ENCODE measurements at regions not wholly inside any gene's neighbourhood (a gene's known extent, or its start where the extent isn't known, plus 50 kb on each side); places are given as distances from the start of the nearest gene placed in this dataset.

DNA sequence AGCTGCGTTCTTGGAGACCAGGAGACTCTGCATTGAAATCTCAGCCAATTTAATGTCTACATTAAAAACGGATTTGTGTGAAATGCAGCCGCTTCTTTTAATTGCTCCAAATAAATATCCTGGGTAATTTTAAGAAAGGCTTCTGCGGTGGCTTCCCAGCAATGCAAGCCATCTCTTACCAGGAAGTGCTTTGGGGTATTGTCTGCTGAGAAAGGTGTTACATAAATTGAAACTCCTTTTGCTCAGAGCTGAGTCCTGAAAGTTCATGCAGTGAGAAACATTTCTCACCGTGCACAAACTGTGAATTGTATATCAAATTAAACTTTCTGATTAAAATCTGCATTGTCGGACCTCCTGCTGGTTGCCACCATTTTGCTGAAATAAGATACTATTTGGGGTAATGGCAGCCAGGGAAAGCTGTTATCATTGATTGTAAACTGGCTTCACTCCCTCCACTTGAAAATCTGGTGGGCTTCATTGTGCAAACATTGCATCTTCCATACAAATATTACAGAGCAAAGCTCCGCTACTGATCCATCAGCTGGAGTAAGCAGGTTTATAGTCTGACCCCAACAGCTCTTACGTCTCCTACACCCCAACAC, 59.5 kb downstream of the ZIC5 start:
- H3K36me3 ChIP-seq (ENCODE audit: insufficient read depth, low read length) = no peaks in the 10 kb centered on the region
- H3K4me3 ChIP-seq (ENCODE audit: low read depth in 1 of 2, low read length in 2 of 2) = no peak overlapping the region
- H3K27ac ChIP-seq (ENCODE audit: low read depth, low read length) = no peak overlapping the region
- H3K4me1 ChIP-seq (ENCODE audit: insufficient read depth, low read length) = no peaks in the 10 kb centered on the region
- H3K9ac ChIP-seq (ENCODE audit: low read length) = no peak overlapping the region
- H3K9me3 ChIP-seq (ENCODE audit: low read length) = no peaks in the 10 kb centered on the region
- peaks cover 5 to 23% of the 10 kb centered on the region in 2 donors for H3K27me3 ChIP-seq (ENCODE audit: control insufficient read depth in 1 of 2, insufficient read depth in 2 of 2, low read length in 2 of 2)

DNA sequence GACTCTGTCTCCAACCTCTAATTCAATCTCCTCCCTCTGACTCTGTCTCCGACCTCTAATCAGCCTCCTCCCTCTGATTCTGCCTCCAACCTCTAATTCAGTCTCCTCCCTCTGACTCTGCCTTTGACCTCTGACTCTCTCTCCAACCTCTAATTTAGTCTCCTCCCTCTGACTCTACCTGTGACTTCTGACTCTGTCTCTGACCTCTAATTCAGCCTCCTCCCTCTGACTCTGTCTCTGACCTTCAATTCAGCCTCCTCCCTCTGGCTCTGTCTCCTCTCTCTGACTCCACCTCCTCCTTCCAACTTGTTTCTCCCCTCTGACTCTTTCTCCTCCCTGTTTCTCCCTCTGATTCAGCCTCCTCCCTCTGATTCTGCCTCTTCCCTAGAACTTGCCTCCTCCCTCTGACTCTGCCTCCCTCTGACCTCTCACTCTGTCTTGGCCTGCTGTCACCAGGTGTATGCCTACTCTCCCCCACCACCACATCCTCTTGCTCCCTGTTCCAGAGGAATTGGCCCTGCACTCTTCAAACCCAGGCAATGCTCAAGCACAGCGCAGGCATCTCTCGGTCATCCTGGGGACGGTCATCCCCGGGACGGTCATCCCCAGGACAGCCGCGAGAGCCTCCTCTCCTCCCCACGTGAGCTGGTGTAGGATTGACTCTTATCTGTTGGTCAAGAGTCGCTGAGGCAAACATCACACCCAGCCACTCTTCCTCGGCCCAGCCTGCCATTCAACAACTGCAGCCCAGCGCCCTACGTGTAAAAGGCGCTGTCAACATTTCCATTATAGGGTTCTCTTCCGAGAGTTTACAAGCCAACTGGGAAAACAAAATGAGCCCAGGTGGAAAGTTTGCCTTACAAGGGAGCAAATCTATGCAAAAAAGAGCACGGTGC, 60.2 kb downstream of the ZIC5 start:
- peaks cover 3 to 23% of the 10 kb centered on the region in 2 donors for H3K27me3 ChIP-seq (ENCODE audit: control insufficient read depth in 1 of 2, insufficient read depth in 2 of 2, low read length in 2 of 2)
- H3K36me3 ChIP-seq (ENCODE audit: insufficient read depth, low read length) = no peaks in the 10 kb centered on the region
- no peaks in the 10 kb centered on the region for H3K4me1 ChIP-seq (ENCODE audit: insufficient read depth, low read length)
- no peak overlapping the region for H3K27ac ChIP-seq (ENCODE audit: low read depth, low read length)
- no peak overlapping the region for H3K9ac ChIP-seq (ENCODE audit: low read length)
- H3K4me3 ChIP-seq (ENCODE audit: low read depth in 1 of 2, low read length in 2 of 2) = no peak overlapping the region
- H3K9me3 ChIP-seq (ENCODE audit: low read length) = no peaks in the 10 kb centered on the region

DNA sequence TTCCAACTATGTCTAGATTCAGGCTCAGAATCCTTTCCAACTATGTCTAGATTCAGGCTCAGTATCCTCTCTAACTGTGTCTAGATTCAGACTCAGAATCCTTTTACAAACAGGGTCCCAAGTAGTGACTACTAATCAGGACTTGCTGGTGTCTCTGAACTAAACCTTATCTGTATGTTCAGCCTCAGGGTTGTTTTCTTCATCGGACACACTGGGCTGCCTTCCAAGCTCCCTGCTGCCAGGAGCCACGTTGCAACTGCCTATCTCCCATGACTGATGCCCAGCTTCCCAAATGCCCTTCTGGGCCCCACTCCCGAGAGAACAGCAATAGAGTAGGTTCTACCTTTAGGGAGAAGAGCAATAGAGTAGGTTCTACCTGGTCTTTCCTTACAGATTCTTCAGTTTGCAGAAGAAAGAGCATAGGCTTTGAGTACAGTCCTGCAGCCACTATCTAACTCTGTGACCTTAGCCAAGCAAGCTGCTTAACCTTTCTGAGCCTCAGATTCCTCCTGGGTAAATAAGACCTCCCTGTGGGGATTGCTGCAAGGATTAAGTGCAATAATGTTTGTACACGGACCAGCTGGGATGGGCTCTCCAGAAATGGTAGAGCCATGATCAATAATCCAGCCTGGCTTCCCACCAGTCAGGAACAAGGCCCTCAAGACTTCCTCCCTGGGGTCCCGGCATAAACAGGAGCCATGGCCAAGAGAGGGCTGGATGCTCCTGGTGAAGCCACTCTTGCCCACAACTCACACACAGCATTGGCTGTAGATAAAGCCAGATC, 61.5 kb downstream of the ZIC5 start:
- no peak overlapping the region for H3K27ac ChIP-seq (ENCODE audit: low read depth, low read length)
- H3K4me1 ChIP-seq (ENCODE audit: insufficient read depth, low read length) = no peaks in the 10 kb centered on the region
- H3K9me3 ChIP-seq (ENCODE audit: low read length) = no peaks in the 10 kb centered on the region
- H3K27me3 ChIP-seq (ENCODE audit: control insufficient read depth in 1 of 2, insufficient read depth in 2 of 2, low read length in 2 of 2) = peaks cover 0 to 14% of the 10 kb centered on the region in 2 donors
- H3K4me3 ChIP-seq (ENCODE audit: low read depth in 1 of 2, low read length in 2 of 2) = no peak overlapping the region
- H3K9ac ChIP-seq (ENCODE audit: low read length) = no peak overlapping the region
- no peaks in the 10 kb centered on the region for H3K36me3 ChIP-seq (ENCODE audit: insufficient read depth, low read length)

DNA sequence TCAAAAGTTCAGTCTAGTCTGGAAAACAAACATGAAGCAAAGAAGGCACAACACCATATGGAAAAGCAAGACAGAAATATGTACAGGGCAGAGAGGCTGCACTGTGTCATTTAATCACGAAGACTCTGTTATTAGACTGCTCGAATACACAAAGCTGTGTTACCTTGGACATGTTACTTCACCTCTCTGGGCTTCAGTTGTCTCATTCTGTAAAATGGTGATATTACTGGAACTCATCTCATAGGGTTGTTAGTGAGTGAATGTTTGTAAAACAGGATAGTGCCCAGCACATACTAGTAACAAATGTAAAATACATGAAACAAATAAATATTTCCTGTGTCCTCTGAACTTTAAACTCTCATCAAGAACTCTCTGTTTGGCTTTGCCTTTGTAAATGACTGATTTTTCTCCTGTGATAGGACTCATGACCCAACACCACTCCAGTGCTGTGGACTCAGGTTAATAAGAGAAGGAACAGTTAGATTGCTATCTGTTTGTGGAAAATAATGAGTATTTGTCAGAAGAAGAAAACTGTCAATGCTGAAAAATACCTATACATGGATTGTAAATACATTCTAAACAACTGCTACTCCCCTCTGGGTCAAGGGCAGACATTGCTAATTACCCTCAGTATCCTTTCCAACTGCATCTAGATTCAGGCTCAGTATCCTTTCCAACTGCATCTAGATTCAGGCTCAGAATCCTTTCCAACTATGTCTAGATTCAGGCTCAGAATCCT, 62.3 kb downstream of the ZIC5 start:
- Histone ChIP-seq H3K9me3 (ENCODE audit: low read length) (no peaks in the 10 kb centered on the region), H3K27me3 (ENCODE audit: control insufficient read depth in 1 of 2, insufficient read depth in 2 of 2, low read length in 2 of 2) (peaks cover 0 to 14% of the 10 kb centered on the region in 2 donors), H3K9ac (ENCODE audit: low read length) (no peak overlapping the region), H3K4me3 (ENCODE audit: low read depth in 1 of 2, low read length in 2 of 2) (no peak overlapping the region), H3K4me1 (ENCODE audit: insufficient read depth, low read length) (no peaks in the 10 kb centered on the region), H3K36me3 (ENCODE audit: insufficient read depth, low read length) (no peaks in the 10 kb centered on the region), H3K27ac (ENCODE audit: low read depth, low read length) (no peak overlapping the region)

DNA sequence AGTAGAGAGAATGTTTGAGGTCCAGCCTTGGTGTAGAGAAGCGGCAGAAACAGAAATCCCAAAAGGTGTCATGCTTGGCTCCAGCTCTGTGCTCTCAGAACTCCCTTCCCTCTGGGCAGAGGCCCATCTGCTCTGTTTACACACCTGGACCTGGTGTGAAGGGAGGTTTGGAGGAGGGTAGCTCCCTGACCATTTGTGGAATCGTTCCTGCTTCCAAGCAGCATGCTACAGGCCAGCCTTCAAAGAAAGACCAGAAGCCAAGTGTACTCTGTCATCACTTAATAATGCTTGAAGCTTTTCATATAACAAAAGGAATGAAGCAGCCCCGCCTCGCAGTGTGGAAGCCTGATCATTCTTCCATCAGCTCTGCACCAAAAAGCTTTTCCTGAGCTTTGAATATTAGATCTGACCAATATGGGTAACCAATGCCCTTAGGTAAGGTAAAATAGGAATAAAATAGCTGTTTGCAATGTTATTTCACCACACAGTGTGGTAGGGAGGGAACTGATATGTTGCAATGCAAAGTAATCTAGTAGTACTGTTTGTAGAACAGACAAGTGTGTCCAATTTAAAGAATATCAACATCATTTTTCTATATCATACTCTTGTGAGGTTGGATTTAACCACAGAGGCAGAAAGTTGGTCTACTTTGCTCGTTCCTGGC, 63.3 kb downstream of the ZIC5 start:
- H3K9me3 ChIP-seq (ENCODE audit: low read length) = no peaks in the 10 kb centered on the region
- no peak overlapping the region for H3K9ac ChIP-seq (ENCODE audit: low read length)
- H3K27me3 ChIP-seq (ENCODE audit: control insufficient read depth in 1 of 2, insufficient read depth in 2 of 2, low read length in 2 of 2) = peaks cover 0 to 14% of the 10 kb centered on the region in 2 donors

DNA sequence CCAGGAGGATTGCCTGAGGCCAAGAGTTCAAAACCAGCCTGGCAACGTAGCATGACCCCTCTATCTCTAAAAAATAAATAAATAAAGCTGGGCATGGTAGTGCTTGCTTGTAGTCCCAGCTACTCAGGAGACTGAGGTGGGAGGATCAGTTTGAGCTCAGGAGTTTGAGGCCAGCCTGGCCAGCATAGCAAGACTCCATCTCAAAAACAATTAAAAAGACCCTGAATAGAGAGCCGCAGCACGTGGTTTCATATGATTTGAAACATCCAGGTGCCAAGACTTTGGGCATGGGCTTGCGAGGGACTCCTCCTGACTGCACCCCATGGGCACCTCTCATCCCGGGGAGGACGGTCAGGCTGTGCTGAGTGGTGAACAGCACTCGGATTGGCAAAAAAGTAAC, 63.9 kb downstream of the ZIC5 start:
- Histone ChIP-seq H3K9ac (ENCODE audit: low read length) (no peak overlapping the region), H3K27ac (ENCODE audit: low read depth, low read length) (no peak overlapping the region), H3K4me3 (ENCODE audit: low read depth in 1 of 2, low read length in 2 of 2) (no peak overlapping the region), H3K36me3 (ENCODE audit: insufficient read depth, low read length) (no peaks in the 10 kb centered on the region), H3K27me3 (ENCODE audit: control insufficient read depth in 1 of 2, insufficient read depth in 2 of 2, low read length in 2 of 2) (peaks cover 0 to 14% of the 10 kb centered on the region in 2 donors), H3K9me3 (ENCODE audit: low read length) (no peaks in the 10 kb centered on the region), H3K4me1 (ENCODE audit: insufficient read depth, low read length) (no peaks in the 10 kb centered on the region)

More for the DNA sequence above, 63.3 kb downstream of the ZIC5 start:
- no peak overlapping the region for H3K27ac ChIP-seq (ENCODE audit: low read depth, low read length)
- no peaks in the 10 kb centered on the region for H3K36me3 ChIP-seq (ENCODE audit: insufficient read depth, low read length)
- no peak overlapping the region for H3K4me3 ChIP-seq (ENCODE audit: low read depth in 1 of 2, low read length in 2 of 2)
- H3K4me1 ChIP-seq (ENCODE audit: insufficient read depth, low read length) = no peaks in the 10 kb centered on the region

DNA sequence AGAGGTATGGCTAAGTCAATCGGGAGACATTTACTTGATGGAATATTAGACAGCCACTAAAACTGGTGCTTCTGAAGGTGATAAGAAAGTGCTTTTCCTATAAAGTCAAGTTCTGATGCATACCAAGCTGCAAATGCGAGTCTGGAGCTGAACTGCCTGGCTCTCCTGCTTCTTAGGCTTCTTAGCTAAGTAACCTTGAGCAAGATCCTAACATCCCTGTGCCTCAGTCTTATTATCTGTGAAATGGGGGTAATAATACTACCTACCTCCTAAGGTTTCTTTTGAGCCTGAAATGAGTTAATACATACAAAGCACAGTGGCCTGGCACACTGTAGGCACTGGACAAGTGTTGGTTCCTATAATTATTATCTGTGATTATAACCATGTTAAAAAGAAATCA, 64.5 kb downstream of the ZIC5 start:
- H3K9me3 ChIP-seq (ENCODE audit: low read length) = no peaks in the 10 kb centered on the region
- H3K27me3 ChIP-seq (ENCODE audit: control insufficient read depth in 1 of 2, insufficient read depth in 2 of 2, low read length in 2 of 2) = peaks cover 0 to 14% of the 10 kb centered on the region in 2 donors
- H3K4me1 ChIP-seq (ENCODE audit: insufficient read depth, low read length) = no peaks in the 10 kb centered on the region
- no peak overlapping the region for H3K27ac ChIP-seq (ENCODE audit: low read depth, low read length)
- no peaks in the 10 kb centered on the region for H3K36me3 ChIP-seq (ENCODE audit: insufficient read depth, low read length)
- H3K9ac ChIP-seq (ENCODE audit: low read length) = no peak overlapping the region
- no peak overlapping the region for H3K4me3 ChIP-seq (ENCODE audit: low read depth in 1 of 2, low read length in 2 of 2)

DNA sequence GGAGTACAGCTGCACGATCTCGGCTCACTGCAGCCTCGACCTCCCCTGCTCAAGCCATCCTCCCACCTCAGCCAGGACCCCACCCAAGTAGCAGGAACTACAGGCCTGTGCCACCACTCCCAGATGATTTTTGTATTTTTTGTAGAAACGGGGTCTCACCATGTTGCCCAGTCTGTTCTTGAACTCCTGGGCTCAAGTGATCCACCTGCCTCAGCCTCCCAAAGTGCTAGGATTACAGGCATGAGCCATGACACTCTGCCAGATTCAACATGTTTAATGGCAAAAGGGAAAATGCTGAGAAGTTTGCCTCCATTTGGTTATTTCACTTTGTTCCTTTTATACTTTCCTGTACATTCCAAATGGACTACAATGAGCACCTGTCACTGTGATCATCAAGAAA, 65.8 kb downstream of the ZIC5 start:
- H3K27ac ChIP-seq (ENCODE audit: low read depth, low read length) = no peak overlapping the region
- H3K4me1 ChIP-seq (ENCODE audit: insufficient read depth, low read length) = no peaks in the 10 kb centered on the region
- no peaks in the 10 kb centered on the region for H3K9me3 ChIP-seq (ENCODE audit: low read length)
- H3K27me3 ChIP-seq (ENCODE audit: control insufficient read depth in 1 of 2, insufficient read depth in 2 of 2, low read length in 2 of 2) = peaks cover 0 to 13% of the 10 kb centered on the region in 2 donors
- H3K9ac ChIP-seq (ENCODE audit: low read length) = no peak overlapping the region
- H3K4me3 ChIP-seq (ENCODE audit: low read depth in 1 of 2, low read length in 2 of 2) = no peak overlapping the region
- H3K36me3 ChIP-seq (ENCODE audit: insufficient read depth, low read length) = no peaks in the 10 kb centered on the region

DNA sequence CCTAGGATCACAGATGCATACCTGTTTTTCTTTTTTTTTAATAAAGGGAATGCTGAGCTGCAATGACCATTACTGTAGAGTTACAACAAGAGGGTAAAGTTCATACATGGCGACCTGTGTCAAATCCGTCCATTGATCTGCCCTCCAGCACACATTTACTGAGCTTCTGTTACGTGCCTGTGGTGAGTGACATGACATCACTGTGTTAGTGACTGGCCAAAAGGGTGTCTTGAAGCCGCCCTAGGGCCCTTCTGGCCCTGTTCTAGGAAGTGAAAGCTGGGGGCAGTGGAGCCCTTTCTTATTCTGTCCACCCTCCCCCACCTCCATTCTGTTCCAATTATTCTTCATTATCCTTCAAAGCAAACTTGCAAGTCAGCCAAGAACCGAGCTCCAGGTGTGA, 66.3 kb downstream of the ZIC5 start:
- H3K27me3 ChIP-seq (ENCODE audit: control insufficient read depth in 1 of 2, insufficient read depth in 2 of 2, low read length in 2 of 2) = peaks cover 0 to 14% of the 10 kb centered on the region in 2 donors
- no peak overlapping the region for H3K27ac ChIP-seq (ENCODE audit: low read depth, low read length)
- H3K4me1 ChIP-seq (ENCODE audit: insufficient read depth, low read length) = no peaks in the 10 kb centered on the region
- H3K9ac ChIP-seq (ENCODE audit: low read length) = no peak overlapping the region
- H3K4me3 ChIP-seq (ENCODE audit: low read depth in 1 of 2, low read length in 2 of 2) = no peak overlapping the region
- no peaks in the 10 kb centered on the region for H3K9me3 ChIP-seq (ENCODE audit: low read length)
- H3K36me3 ChIP-seq (ENCODE audit: insufficient read depth, low read length) = no peaks in the 10 kb centered on the region

DNA sequence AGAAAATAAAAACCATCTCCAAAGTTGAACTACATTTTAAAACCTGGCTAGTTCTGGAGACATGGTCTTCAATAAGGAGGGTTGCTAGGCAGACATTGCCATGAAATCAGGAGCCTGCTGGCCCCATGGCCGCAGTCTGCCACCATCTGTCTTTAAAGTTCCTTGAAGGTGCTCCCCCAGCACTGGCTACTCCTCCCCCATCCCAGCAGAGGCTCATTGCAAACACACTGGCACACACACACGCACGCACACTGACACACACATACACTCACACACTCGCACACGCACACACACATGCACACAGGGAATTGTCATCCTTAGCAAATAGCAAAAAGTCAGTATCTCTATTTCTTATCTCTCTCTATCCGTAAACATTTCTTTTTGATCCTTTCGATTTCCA, 68.4 kb downstream of the ZIC5 start:
- Histone ChIP-seq H3K9ac (ENCODE audit: low read length) (no peak overlapping the region), H3K4me3 (ENCODE audit: low read depth in 1 of 2, low read length in 2 of 2) (no peak overlapping the region), H3K4me1 (ENCODE audit: insufficient read depth, low read length) (no peaks in the 10 kb centered on the region), H3K9me3 (ENCODE audit: low read length) (no peaks in the 10 kb centered on the region), H3K27me3 (ENCODE audit: control insufficient read depth in 1 of 2, insufficient read depth in 2 of 2, low read length in 2 of 2) (peaks cover 11 to 12% of the 10 kb centered on the region in 2 donors), H3K27ac (ENCODE audit: low read depth, low read length) (no peak overlapping the region), H3K36me3 (ENCODE audit: insufficient read depth, low read length) (no peaks in the 10 kb centered on the region)

Measured in muscle layer of colon (tissue), 2 donors.